EL (cell line): ENCODE measurements at regions not wholly inside any gene's neighbourhood (a gene's known extent, or its start where the extent isn't known, plus 50 kb on each side); places are given as distances from the start of the nearest gene placed in this dataset.

ENCODE experiments used
- DNase-seq: peaks from one replicate; pipeline ENCODE4 v3.0.0-alpha.2; 2016

DNA sequence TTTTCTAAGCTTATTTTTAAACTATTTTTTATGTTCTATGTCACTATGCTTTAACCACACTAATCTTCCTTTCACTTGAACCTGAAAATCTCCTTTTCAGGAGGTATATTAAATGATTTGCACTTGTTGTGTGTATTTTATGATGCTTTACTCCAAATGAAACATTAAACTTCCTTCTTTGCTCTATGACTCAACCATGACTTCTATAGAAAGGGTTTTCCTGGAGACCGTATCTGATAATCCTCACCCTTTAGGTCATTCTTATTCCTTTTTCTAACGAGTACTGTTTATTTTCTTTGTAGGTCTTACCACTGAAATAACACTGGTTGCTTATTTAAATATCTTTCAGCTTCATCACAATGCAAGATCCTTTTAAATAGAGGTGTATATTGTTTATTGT, 1163.2 kb downstream of the PCDH18 start:
- DNase-seq: peak; percentile 8

DNA sequence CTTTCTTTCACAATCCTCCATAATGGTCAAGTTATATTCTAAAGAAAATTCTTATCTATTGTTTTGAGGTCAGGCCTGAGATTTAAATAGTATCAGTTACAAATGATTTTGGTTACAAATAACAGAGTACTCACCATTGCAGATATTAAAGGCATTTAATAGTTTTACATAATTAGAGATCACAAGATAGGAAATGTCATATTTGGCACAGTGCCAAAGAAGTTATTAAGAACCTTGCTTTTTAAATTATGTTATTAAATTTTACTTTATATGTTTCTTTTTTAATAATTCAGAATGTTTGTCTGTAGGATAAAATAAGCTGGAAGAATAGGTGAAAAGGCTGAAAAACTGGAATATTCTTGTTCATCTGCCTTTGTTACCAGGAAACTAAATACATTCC, 1174.7 kb downstream of the PCDH18 start:
- no peak for DNase-seq

GRCh38 chr4:136355970-136356369, 1176.3 kb downstream of the PCDH18 start:
- DNase-seq: no peak

DNA sequence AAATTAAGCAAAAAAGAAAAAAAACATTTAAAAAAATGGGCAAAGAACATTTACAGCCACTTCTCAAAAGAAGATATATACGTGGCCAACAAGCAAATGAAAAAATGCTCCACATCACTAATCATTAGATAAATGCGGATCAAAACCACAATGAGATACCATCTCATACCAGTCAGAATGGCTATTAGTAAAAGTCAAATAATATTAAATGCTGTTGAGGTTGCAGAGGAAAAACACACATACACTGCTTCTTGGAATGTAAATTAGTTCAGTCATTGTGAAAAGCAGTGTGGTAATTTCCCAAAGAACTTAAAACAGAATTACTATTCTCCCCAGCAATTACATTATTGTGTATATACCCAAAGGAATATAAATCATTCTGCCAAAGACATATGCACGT, 1189.0 kb downstream of the PCDH18 start:
- DNase-seq: no peak

- no peak for DNase-seq
These were observed 1189.6 kb downstream of the PCDH18 start for GRCh38 chr4:136342666-136343065.

- DNase-seq: no peak
These were observed 1195.1 kb downstream of the PCDH18 start for GRCh38 chr4:136337216-136337615.

- DNase-seq: no peak
These were observed 1195.8 kb downstream of the PCDH18 start for GRCh38 chr4:136336479-136336878.

DNA sequence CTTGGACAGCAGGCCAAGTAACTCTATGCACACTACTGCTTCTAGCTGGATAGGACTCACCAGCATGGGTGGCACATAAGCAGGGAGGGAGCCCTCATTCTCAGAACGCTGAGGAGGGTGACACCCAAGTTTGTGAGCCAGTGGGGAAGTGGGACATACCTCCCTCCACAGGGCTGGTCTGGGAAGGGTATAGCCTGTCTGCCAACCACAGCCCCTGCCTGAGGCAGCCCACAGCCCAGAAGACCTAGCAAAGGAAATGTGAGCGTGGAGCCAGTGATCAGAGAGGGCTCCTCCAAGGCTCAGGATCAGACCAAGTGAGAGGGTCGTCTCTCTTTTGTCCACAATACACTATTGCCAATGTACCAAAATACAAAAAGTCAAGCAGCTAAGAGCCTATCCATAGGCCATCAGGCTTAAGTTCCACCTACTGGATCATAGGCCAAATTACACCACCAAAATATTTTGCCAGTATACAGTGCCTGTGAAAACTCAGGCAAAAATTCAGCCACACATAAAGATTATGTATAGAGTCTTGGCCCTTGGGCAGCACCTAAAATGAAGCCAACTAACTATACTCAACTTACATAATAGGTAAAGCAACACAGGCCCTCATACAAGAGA, 1203.1 kb downstream of the PCDH18 start:
- DNase-seq: no peak

DNA sequence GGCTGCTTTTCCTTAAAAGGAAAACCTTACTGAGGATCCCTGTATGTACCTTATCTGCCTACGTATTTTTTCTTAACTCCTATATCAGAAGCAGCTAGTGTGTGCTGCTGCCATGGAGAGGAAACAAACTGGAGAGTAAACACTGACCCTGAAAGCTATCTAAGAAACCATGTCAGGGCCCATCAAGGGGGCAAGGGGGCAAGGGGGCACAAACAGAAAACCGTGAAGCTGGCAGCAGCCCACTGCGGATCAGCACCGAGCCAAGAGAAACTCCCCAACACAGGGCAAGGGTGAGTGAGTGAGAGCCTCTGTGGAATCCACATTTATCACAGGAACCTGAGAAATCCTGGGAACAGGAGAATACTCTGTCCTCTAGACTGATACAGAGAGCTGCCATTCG, 1204.2 kb downstream of the PCDH18 start:
- no peak for DNase-seq

GRCh38 chr4:136320465-136320813, 1211.9 kb downstream of the PCDH18 start:
- DNase-seq: no peak

DNA sequence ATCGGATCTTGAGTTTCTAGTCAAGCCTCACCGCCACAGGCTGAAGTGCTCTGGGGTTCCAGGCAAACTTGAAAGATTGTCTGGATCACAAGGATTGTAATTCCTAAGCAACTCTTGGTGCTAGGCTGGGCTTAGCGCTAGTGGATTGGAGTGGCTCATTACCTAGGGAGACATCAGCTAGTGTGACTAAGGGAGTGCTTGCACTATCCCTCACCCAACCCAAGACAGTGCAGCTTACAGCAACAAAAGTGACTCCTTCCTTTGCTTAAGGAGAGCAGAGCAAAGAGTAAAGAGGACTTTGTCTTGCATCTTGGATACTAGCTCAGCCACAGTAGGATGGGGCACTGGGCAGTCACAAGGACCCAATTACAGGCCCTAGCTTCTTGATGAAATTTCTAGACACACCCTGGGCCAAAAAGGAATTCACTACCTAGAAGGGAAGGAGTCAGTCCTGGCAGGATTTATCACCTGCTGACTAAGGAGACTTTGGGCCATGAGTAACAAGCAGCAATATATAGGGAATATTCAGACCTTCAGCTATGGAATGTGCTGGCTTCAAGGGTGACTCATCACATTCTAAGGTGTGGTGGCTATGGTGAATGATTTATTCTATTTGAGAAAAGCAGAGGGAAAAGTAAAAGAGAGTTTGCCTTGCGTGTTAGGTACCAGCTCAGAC, 1212.4 kb downstream of the PCDH18 start:
- DNase-seq: peak; percentile 16

DNA sequence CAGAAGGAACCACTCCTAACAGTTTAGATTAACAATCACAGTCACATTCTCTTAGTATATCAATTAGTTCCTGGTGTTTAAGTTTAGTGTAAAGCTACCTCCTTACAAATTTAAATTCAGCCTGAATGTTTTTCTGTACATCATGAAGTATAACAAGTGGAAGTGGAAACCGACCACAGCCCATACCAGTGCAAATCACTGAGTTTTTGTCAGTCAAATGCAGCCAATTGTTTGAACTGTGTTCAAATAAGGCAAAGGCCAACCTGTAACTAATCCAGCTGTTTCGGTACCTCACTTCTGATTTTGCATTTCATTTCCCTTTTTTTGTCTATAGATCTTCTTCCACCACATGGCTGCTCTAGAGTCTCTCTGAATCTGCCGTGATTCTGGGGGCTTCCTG, 1215.3 kb downstream of the PCDH18 start:
- no peak for DNase-seq

GRCh38 chr4:136314686-136315085, 1217.6 kb downstream of the PCDH18 start:
- no peak for DNase-seq

DNA sequence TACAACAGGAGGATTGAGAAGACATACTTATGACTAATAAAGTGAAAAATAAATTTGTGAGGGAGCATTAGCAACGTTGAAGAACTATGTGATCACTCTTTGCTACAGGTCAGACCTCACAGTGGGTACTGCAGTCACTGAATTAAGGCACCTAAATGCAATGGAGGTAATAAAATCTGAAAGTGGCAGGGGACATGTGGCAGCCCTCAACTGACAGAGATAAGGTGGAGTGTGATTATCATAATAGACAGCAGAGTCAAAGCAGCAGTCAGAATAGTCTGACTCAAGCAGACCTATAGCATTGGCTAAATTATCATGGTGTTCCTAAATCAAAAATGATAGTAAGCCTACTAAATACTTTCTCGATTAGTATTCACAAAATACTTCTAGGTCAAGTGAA, 1220.5 kb downstream of the PCDH18 start:
- DNase-seq: no peak

DNA sequence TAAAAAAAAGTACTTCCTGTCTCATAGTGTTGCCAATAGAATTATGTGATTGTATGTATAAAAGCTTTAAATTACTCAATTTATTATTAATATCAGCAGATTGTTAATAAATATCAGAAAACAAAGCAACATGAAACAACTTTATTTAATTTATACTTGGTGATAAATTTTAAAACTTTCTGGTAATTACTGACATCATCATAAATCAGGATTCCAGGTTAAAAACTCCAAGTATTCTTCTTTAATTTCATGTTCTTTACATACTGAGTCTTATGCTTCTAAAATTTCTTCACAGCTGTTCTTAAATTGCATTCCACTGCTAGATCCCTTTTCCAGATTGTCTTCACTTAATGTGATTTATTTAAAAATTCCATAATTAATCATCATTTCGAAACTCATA, 1224.5 kb downstream of the PCDH18 start:
- DNase-seq: no peak

- DNase-seq: no peak
These were observed 1225.9 kb downstream of the PCDH18 start for GRCh38 chr4:136306361-136306760.

- DNase-seq: no peak
These were observed 1229.7 kb downstream of the PCDH18 start for GRCh38 chr4:136302566-136302965.

DNA sequence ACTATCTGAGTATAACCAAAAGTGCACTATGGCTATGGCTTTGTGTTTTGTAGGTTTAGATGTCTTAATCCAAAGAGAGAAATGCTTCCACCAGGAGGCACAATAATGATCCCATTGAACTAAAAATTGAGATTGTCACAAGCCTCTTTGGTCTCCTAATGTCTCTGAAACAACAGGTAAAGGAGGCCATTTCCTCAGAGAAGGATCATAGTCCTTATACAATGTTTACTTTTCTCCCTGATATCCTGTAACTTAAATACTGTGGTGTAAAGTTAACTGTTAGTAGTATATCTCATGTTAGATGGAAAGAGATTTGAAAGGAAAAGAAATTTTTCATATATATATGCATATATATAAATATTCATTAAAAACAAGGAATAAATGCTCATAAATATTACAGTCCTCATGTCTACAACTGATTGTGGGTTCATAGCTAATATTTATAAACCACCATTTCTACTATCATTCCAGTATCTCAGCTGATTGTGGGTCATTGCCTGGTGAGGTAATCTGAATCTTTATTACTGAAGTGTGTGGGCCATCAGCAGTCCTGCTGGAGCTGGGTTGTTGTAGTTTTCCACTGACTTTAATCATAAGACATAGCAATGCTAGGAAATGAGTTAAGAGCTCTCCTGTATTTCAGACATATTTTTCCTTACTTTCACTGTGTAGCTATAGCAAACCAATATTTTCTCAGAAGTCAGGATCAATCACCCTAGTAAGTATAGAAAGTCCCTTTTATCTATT, 1230.4 kb downstream of the PCDH18 start:
- DNase-seq: no peak

DNA sequence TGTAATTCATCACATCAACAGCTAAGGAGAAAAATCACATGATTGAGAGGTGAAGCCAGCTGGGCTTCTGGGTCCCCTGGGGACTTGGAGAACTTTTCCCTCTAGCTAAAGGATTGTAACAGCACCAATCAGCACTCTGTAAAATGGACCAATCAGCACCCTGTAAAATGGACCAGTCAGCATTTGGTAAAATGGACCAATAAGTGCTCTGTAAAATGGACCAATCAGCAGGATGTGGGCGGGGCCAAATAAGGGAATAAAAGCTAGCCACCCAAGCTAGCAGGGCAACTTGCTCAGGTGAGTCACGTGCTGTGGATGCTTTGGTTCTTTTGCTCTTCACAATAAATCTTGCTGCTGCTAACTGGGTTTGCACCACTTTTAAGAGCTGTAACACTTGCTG, 1248.3 kb downstream of the PCDH18 start:
- no peak for DNase-seq

DNA sequence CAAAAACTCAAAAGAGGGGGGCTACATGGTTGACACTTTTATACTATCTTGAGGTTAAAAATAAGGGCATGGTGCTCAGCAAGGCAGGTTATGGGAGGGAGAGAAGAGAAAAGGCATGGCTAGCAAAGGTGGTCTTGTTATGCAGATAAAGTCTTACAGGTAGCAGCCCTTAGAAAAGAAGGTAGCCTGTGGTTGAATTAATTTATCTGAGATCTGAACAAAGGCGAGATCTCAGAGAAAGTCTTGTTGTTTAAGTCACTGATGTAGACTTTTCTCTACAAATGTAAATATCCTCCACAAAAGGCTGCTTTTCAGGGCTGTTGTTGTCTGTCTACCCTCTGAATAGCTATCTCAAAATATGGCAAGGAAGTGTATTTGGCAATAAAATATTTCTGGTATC, 1250.4 kb downstream of the PCDH18 start:
- no peak for DNase-seq

GRCh38 chr4:136281307-136281706, 1251.0 kb downstream of the PCDH18 start:
- no peak for DNase-seq

DNA sequence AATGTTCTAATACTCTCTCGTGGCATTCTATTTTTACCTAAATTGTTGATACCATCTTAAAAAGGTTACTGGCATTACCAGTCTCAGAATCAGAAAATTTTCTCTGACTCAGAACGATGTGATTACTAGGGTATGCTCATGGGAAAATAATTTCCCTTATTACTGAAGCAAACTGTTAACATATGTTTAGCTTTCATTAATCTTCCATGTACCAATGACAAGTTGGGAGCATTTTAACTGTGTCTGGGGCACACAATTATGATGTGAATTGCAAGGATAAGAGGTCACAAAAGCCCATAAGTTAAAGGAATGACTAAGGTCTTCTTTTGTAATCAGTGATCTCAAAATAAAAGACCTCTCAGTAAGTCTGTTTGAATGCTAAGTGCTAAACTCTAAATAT, 1254.6 kb downstream of the PCDH18 start:
- peak; percentile 15 for DNase-seq

GRCh38 chr4:136246876-136247275, 1285.4 kb downstream of the PCDH18 start:
- DNase-seq: no peak

DNA sequence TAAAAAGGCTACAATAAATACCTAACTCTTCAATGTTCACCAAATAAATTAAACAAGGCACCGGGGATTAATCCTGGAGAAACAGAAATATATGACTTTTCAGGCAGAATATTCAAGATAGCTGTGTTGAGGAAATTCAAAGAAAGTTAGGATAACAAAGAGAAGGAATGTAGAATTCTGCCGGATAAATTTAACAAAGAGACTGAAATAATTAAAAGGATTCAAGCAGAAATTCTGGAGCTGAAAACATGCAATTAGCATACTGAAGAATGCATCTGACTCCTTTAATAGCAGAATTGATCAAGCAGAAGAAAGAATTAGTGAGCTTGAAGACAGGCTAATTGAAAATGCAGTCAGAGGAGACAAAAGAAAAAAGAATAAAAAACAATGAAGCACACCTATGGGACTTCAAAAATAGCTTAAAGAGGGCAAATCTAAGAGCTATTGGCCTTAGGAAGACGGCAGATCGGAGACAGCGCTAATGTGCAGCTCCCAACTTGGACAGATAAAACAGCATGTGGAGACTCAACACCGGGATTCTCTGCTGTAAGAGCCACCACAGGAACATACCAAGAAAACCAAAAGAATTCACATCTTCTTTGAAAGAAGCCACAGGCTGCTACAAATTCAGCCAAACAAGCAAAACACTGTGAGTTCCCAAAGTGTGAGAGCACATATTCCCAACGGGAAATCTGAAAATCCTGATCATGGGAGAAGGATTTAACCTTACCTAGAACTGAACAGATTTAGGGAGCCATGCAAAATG, 1290.9 kb downstream of the PCDH18 start:
- peak; percentile 1 for DNase-seq
